ENCODE measurements at regions not wholly inside any gene's neighbourhood (a gene's known extent, or its start where the extent isn't known, plus 50 kb on each side); places are given as distances from the start of the nearest gene placed in this dataset.

DNA sequence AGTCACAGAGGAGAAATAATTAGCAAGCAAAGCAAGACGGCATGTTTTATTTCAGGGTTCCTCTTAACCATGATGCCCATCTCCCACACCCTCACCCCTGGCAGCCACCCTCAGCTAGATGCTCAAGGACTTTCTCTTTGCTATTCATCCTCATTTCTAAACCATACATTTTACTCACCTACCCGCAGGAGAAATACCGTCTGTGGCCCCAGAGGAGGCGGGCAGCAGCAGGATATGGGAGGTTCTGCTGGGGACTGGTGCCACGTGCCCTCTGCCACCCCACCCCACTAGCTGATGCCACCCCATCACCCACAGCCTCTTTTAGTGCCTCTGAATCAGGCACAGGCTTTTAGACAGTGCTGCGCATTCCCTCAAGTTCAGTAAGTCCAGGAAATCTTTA lies 168.7 kb upstream of the ITGB1 start:
- no peak overlapping the region for H3K27ac ChIP-seq (ENCODE audit: low read depth in 2 of 2, low read length in 2 of 2)

DNA sequence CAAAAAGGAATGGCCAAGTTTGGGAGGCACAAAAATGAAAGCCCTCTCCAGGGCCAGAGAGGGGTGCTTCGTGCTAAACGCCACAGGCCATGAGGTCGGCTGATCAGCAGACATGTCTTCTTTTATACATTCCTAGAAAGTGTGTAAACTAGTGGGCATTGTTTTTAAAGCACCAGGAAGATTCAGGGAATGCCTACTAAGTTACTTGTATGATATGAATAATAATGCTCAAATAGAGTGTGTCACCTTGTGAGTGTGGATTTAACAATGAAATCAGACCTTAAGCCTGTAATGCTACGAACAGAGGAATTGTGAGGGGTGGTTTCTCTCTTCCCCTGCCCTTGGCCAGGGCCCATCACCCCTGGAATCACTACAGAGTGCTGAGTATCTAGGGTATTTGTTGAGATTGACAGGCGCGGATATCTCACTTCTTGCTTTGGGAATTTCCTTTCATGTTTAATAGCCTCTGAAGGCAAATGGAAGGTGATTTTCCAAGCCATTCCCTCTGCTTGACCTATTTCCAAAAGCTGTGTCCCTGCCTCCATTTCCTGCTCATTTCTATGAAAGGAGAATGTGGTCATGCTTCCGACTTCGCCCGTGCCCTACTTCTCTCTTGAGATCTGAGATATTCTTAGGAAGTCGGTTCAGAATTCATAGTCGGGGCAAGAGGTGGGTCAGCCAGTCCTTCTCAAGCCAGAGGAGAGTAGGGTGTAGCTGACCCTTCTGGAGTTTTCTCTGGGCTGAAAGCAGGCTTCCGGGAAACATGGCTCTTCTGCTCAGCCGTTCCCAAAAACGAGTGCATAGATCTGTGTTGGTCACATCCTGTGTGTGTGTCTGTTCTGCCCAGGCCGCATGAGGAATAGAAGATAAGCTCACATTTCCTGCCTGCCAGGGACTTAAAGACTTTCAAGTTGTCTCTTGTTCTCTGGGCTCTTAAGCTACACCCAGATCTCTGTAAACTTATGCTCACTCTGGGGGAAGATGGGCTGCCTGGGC lies 167.8 kb upstream of the ITGB1 start:
- H3K27ac ChIP-seq (ENCODE audit: low read depth in 2 of 2, low read length in 2 of 2): no peak overlapping the region
- H3K4me1 ChIP-seq (ENCODE audit: control insufficient read depth in 2 of 2, insufficient read depth in 2 of 2, low read length in 2 of 2): no peaks in the 10 kb centered on the region
- H3K27me3 ChIP-seq (ENCODE audit: control insufficient read depth in 2 of 2, insufficient read depth in 2 of 2, low read length in 2 of 2): no peaks in the 10 kb centered on the region
- no peak overlapping the region for H3K9ac ChIP-seq (ENCODE audit: low read depth in 1 of 2, low read length in 2 of 2)
- H3K36me3 ChIP-seq (ENCODE audit: control insufficient read depth in 2 of 2, insufficient read depth in 2 of 2, low read length in 2 of 2): no peaks in the 10 kb centered on the region
- H3K9me3 ChIP-seq (ENCODE audit: control insufficient read depth in 2 of 2, low read length in 2 of 2): no peaks in the 10 kb centered on the region
- H3K4me3 ChIP-seq (ENCODE audit: low read length in 2 of 2): no peak overlapping the region

More for the DNA sequence above, 168.7 kb upstream of the ITGB1 start:
- Histone ChIP-seq H3K36me3 (ENCODE audit: control insufficient read depth in 2 of 2, insufficient read depth in 2 of 2, low read length in 2 of 2) (no peaks in the 10 kb centered on the region), H3K27me3 (ENCODE audit: control insufficient read depth in 2 of 2, insufficient read depth in 2 of 2, low read length in 2 of 2) (no peaks in the 10 kb centered on the region), H3K9me3 (ENCODE audit: control insufficient read depth in 2 of 2, low read length in 2 of 2) (no peaks in the 10 kb centered on the region), H3K4me1 (ENCODE audit: control insufficient read depth in 2 of 2, insufficient read depth in 2 of 2, low read length in 2 of 2) (no peaks in the 10 kb centered on the region), H3K4me3 (ENCODE audit: low read length in 2 of 2) (no peak overlapping the region), H3K9ac (ENCODE audit: low read depth in 1 of 2, low read length in 2 of 2) (no peak overlapping the region)

DNA sequence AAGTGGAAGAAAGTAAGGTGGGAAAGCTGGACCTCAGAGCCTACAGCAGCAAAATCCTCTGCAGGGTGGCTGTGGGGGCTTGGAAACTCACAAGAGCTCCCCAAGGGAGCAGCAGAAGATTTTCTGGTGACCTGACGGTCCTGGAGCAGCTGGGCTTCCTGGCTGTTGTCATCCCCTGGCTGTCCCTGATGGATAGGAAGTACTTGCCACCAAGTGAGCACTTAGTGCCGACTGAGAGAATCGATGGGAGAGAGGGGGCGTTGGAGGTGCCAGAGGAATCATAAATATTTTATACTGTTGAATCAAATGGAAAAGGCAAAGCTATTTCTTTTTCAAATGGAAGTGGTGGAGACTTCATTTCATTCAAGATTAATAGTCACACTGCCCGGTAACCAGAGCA lies 167.1 kb upstream of the ITGB1 start:
- Histone ChIP-seq H3K27ac (ENCODE audit: low read depth in 2 of 2, low read length in 2 of 2) (no peak overlapping the region), H3K36me3 (ENCODE audit: control insufficient read depth in 2 of 2, insufficient read depth in 2 of 2, low read length in 2 of 2) (no peaks in the 10 kb centered on the region)

DNA sequence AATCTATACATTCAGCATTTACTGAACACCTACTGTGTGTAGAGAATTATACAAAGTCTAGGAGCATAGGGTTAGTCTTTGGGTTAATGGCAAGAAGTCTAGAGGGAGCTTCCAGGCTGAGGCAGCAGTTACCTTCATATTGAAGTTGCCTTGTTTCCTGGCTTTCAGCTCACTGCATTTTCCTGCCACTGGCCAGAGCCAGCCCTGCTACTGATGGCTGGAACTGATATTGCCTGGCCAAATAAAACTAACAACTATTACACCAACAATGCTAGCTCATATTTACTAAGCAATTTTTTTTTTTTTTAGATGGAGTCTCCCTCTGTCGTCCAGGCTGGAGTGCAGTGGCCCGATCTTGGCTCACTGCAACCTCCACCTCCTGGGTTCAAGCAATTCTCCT lies 165.7 kb upstream of the ITGB1 start:
- no peak overlapping the region for H3K27ac ChIP-seq (ENCODE audit: low read depth in 2 of 2, low read length in 2 of 2)
- no peaks in the 10 kb centered on the region for H3K9me3 ChIP-seq (ENCODE audit: control insufficient read depth in 2 of 2, low read length in 2 of 2)

More for the DNA sequence above, 167.1 kb upstream of the ITGB1 start:
- Histone ChIP-seq H3K9ac (ENCODE audit: low read depth in 1 of 2, low read length in 2 of 2) (no peak overlapping the region), H3K4me1 (ENCODE audit: control insufficient read depth in 2 of 2, insufficient read depth in 2 of 2, low read length in 2 of 2) (no peaks in the 10 kb centered on the region), H3K4me3 (ENCODE audit: low read length in 2 of 2) (no peak overlapping the region), H3K27me3 (ENCODE audit: control insufficient read depth in 2 of 2, insufficient read depth in 2 of 2, low read length in 2 of 2) (no peaks in the 10 kb centered on the region), H3K9me3 (ENCODE audit: control insufficient read depth in 2 of 2, low read length in 2 of 2) (no peaks in the 10 kb centered on the region)

DNA sequence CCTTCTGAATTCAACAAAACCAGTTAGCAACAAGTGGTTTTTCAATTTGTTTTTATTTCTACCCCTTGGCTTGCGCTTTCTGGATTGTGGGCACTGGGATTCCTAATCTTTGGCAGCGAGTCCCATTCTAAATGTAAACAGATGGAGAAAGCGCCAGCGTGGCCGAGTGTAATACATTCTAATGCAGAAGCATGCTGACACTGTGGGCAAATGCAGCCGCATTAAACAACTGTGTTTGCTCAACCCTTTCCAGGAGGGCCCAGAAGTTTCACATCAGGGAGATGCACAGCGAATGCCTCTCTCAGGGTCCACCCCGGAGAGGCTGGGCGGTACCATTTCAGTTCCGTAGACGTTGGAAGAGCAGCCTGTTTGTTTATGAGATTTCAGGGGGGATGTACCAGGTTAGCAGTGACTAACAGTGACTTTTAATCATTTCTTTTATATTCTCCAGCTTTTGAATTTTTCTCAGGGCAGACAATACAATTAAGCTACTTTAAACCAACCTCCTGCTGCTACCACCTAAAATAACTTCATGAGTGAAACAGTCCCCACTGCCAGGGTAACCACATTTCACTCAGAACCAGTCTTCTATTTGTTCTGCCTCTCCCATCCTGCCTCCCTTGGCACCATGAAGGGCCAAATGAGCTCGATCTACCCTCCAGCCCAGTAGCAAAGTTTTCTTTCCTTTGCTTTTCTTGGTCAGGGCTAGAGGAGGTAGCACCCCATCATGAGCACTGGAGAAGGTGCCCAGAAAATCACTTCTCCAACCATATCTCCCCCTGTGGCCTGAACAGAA lies 164.2 kb upstream of the ITGB1 start:
- Histone ChIP-seq H3K9ac (ENCODE audit: low read depth in 1 of 2, low read length in 2 of 2) (no peak overlapping the region), H3K27me3 (ENCODE audit: control insufficient read depth in 2 of 2, insufficient read depth in 2 of 2, low read length in 2 of 2) (no peaks in the 10 kb centered on the region), H3K9me3 (ENCODE audit: control insufficient read depth in 2 of 2, low read length in 2 of 2) (no peaks in the 10 kb centered on the region), H3K36me3 (ENCODE audit: control insufficient read depth in 2 of 2, insufficient read depth in 2 of 2, low read length in 2 of 2) (no peaks in the 10 kb centered on the region), H3K4me3 (ENCODE audit: low read length in 2 of 2) (no peak overlapping the region), H3K27ac (ENCODE audit: low read depth in 2 of 2, low read length in 2 of 2) (no peak overlapping the region), H3K4me1 (ENCODE audit: control insufficient read depth in 2 of 2, insufficient read depth in 2 of 2, low read length in 2 of 2) (no peaks in the 10 kb centered on the region)

More for the DNA sequence above, 165.7 kb upstream of the ITGB1 start:
- H3K36me3 ChIP-seq (ENCODE audit: control insufficient read depth in 2 of 2, insufficient read depth in 2 of 2, low read length in 2 of 2): no peaks in the 10 kb centered on the region
- H3K4me3 ChIP-seq (ENCODE audit: low read length in 2 of 2): no peak overlapping the region
- H3K9ac ChIP-seq (ENCODE audit: low read depth in 1 of 2, low read length in 2 of 2): no peak overlapping the region
- no peaks in the 10 kb centered on the region for H3K27me3 ChIP-seq (ENCODE audit: control insufficient read depth in 2 of 2, insufficient read depth in 2 of 2, low read length in 2 of 2)
- H3K4me1 ChIP-seq (ENCODE audit: control insufficient read depth in 2 of 2, insufficient read depth in 2 of 2, low read length in 2 of 2): no peaks in the 10 kb centered on the region

DNA sequence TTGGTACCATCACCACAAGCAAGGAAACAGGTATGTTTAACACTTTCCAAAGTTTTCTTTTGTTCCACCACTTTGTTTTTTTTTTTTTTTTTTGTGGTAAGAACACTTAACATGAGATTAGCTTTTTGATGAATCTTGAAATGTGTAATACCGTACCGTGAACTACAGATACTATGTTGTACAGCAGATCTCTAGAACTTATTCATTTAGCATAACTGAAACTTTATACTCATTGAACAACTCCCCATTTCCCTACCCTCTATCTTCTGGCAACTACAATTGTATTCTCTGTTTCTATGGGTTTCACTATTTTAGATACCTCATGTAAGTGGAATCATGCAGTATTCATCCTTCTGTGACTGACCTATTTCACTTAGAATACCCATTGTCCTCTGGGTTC lies 162.7 kb upstream of the ITGB1 start:
- Histone ChIP-seq H3K27me3 (ENCODE audit: control insufficient read depth in 2 of 2, insufficient read depth in 2 of 2, low read length in 2 of 2) (no peaks in the 10 kb centered on the region), H3K27ac (ENCODE audit: low read depth in 2 of 2, low read length in 2 of 2) (no peak overlapping the region), H3K4me3 (ENCODE audit: low read length in 2 of 2) (no peak overlapping the region), H3K36me3 (ENCODE audit: control insufficient read depth in 2 of 2, insufficient read depth in 2 of 2, low read length in 2 of 2) (no peaks in the 10 kb centered on the region), H3K9me3 (ENCODE audit: control insufficient read depth in 2 of 2, low read length in 2 of 2) (no peaks in the 10 kb centered on the region), H3K9ac (ENCODE audit: low read depth in 1 of 2, low read length in 2 of 2) (no peak overlapping the region), H3K4me1 (ENCODE audit: control insufficient read depth in 2 of 2, insufficient read depth in 2 of 2, low read length in 2 of 2) (no peaks in the 10 kb centered on the region)

DNA sequence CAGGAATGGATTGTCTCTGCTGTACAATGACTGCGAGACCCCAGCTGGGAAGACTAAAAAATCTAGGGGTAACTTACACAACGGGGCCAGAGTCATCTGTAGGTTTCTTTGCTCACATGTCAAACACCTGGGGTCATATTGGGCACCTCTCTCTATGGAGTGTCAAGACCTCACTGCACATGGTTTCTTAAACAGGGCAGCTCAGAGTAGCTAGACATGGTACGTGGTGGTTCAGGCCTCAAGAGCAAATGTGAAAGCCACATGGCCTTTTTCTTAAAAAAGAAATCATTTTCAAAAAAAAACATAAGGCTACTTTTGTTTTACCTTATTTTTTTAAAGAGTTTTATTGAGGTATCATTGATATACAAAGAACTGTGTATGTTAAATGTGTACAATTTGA lies 162.2 kb upstream of the ITGB1 start:
- H3K27me3 ChIP-seq (ENCODE audit: control insufficient read depth in 2 of 2, insufficient read depth in 2 of 2, low read length in 2 of 2): no peaks in the 10 kb centered on the region
- H3K4me1 ChIP-seq (ENCODE audit: control insufficient read depth in 2 of 2, insufficient read depth in 2 of 2, low read length in 2 of 2): no peaks in the 10 kb centered on the region
- H3K9me3 ChIP-seq (ENCODE audit: control insufficient read depth in 2 of 2, low read length in 2 of 2): no peaks in the 10 kb centered on the region
- no peak overlapping the region for H3K9ac ChIP-seq (ENCODE audit: low read depth in 1 of 2, low read length in 2 of 2)
- no peak overlapping the region for H3K27ac ChIP-seq (ENCODE audit: low read depth in 2 of 2, low read length in 2 of 2)
- no peaks in the 10 kb centered on the region for H3K36me3 ChIP-seq (ENCODE audit: control insufficient read depth in 2 of 2, insufficient read depth in 2 of 2, low read length in 2 of 2)
- no peak overlapping the region for H3K4me3 ChIP-seq (ENCODE audit: low read length in 2 of 2)

DNA sequence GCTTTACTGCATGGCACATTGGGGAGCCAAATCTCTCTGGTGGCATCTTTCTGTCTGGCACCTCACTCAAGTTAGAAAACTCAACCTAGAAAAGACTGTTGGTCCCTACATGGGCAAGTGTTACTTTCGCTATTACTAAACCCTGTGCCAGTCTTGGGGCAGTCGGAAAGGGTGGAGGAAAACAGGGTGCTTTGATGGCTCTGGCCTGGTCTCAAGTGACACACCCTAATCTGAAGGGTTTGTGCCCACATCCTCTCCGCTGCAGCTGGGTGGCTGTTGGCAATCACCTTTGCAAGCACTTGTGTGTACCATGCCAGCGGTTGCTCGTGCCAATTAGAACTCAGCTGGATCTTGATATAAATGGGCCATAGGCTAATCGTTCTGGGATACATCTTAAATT lies 159.8 kb upstream of the ITGB1 start:
- Histone ChIP-seq H3K9ac (ENCODE audit: low read depth in 1 of 2, low read length in 2 of 2) (no peak overlapping the region), H3K9me3 (ENCODE audit: control insufficient read depth in 2 of 2, low read length in 2 of 2) (no peaks in the 10 kb centered on the region), H3K27me3 (ENCODE audit: control insufficient read depth in 2 of 2, insufficient read depth in 2 of 2, low read length in 2 of 2) (no peaks in the 10 kb centered on the region), H3K4me3 (ENCODE audit: low read length in 2 of 2) (no peak overlapping the region), H3K36me3 (ENCODE audit: control insufficient read depth in 2 of 2, insufficient read depth in 2 of 2, low read length in 2 of 2) (no peaks in the 10 kb centered on the region), H3K27ac (ENCODE audit: low read depth in 2 of 2, low read length in 2 of 2) (no peak overlapping the region), H3K4me1 (ENCODE audit: control insufficient read depth in 2 of 2, insufficient read depth in 2 of 2, low read length in 2 of 2) (no peaks in the 10 kb centered on the region)

DNA sequence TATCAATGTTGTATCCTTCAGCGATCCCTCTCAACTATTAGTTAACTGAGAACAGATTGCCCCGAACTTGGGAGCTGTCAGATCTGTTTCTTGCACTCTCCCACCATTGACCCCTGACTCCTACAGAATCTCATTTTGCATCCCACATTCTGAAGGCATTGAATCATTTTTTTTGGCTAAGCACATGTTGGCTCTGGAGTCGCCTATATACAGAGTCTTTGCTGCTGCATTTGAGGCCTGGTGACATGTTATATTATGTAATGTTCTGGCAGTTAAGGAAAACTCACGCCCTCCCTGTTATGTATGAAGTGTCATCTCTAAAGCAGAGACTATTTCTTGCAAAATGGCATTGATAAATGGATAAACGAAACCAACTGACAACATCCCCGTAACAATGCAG lies 159.2 kb upstream of the ITGB1 start:
- Histone ChIP-seq H3K36me3 (ENCODE audit: control insufficient read depth in 2 of 2, insufficient read depth in 2 of 2, low read length in 2 of 2) (no peaks in the 10 kb centered on the region), H3K9ac (ENCODE audit: low read depth in 1 of 2, low read length in 2 of 2) (no peak overlapping the region), H3K27me3 (ENCODE audit: control insufficient read depth in 2 of 2, insufficient read depth in 2 of 2, low read length in 2 of 2) (no peaks in the 10 kb centered on the region), H3K9me3 (ENCODE audit: control insufficient read depth in 2 of 2, low read length in 2 of 2) (no peaks in the 10 kb centered on the region), H3K27ac (ENCODE audit: low read depth in 2 of 2, low read length in 2 of 2) (no peak overlapping the region), H3K4me3 (ENCODE audit: low read length in 2 of 2) (no peak overlapping the region), H3K4me1 (ENCODE audit: control insufficient read depth in 2 of 2, insufficient read depth in 2 of 2, low read length in 2 of 2) (no peaks in the 10 kb centered on the region)

All from mucosa of rectum (tissue), 2 donors.